ENCODE measurements at regions not wholly inside any gene's neighbourhood (a gene's known extent, or its start where the extent isn't known, plus 50 kb on each side); places are given as distances from the start of the nearest gene placed in this dataset.

DNA sequence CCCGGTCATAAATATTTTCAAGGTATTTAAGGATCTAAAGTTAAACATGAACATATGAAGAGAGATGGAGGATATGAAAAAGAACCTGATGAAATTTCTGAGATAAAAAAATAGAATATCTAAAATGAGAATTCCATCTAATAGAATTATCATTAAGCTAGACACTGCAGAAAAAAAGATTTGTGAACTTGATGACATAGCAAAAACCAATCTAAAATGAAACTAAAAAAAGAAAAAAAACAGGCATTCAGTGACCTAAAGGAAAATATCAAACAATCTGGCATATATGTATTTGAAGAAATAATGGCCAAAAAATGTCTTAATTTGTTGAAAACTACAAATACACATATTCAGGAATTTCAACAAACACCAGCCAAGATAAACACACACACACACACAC, 81.6 kb upstream of the ZC3H12C start:
- H3K9me2 ChIP-seq (ENCODE audit: insufficient read depth): peaks cover 9% of the 10 kb centered on the region; the same call in 1 of the 2 replicates
- no peaks in the 10 kb centered on the region for H4K20me1 ChIP-seq (replicated peaks; ENCODE audit: insufficient read depth)

DNA sequence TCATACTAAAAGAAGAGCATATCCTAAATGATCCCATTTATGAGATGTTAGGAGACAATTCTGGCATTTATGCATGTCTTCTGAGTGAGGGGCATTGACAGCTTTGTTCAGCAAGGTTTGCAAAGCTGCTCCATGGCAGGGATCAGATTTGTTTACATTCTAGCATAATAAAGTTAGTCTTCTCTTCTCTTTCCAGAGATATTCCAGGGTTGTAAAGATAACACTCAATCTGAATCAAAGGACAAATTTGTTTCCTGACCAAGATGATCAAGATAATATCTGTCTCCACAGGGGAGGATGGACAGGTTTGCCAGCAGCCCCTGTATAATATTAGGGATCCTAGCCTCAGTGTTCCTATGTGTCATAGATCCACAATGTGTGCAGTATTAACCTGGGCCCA, 77.5 kb upstream of the ZC3H12C start:
- Histone ChIP-seq H3K27ac (ENCODE audit: low read depth) (no peak overlapping the region), H2AFZ (no peak overlapping the region), H3F3A (replicated peaks; ENCODE audit: low read depth) (no peaks in the 10 kb centered on the region), H3K4me1 (ENCODE audit: insufficient read depth) (no peaks in the 10 kb centered on the region), H3K9me2 (ENCODE audit: insufficient read depth) (peaks cover 9% of the 10 kb centered on the region; the same call in 1 of the 2 replicates), H3K36me3 (ENCODE audit: insufficient read depth) (no peaks in the 10 kb centered on the region), H4K20me1 (replicated peaks; ENCODE audit: insufficient read depth) (no peaks in the 10 kb centered on the region), H3K4me3 (no peak overlapping the region), H3K27me3 (ENCODE audit: insufficient read depth) (no peaks in the 10 kb centered on the region), H3K79me2 (replicated peaks; ENCODE audit: insufficient read depth) (no peaks in the 10 kb centered on the region), H3K4me2 (no peak overlapping the region)
- ATAC-seq (no peak), DNase-seq (ENCODE audit: low spot score) (no peak)
- Mint-ChIP-seq H3K27ac (no peak overlapping the region), H3K4me1 (no peaks in the 10 kb centered on the region), H3K36me3 (ENCODE audit: low read depth) (no peaks in the 10 kb centered on the region; the same call in 1 of the 3 replicates), H3K27me3 (ENCODE audit: insufficient read depth, low read depth, poor library complexity) (no peaks in the 10 kb centered on the region), H3K9me3 (peaks cover 4% of the 10 kb centered on the region), H3K4me3 (no peak overlapping the region)
- TF ChIP-seq, protein P1, sequence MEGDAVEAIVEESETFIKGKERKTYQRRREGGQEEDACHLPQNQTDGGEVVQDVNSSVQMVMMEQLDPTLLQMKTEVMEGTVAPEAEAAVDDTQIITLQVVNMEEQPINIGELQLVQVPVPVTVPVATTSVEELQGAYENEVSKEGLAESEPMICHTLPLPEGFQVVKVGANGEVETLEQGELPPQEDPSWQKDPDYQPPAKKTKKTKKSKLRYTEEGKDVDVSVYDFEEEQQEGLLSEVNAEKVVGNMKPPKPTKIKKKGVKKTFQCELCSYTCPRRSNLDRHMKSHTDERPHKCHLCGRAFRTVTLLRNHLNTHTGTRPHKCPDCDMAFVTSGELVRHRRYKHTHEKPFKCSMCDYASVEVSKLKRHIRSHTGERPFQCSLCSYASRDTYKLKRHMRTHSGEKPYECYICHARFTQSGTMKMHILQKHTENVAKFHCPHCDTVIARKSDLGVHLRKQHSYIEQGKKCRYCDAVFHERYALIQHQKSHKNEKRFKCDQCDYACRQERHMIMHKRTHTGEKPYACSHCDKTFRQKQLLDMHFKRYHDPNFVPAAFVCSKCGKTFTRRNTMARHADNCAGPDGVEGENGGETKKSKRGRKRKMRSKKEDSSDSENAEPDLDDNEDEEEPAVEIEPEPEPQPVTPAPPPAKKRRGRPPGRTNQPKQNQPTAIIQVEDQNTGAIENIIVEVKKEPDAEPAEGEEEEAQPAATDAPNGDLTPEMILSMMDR (conservative IDR thresholded peaks at IDR 0.05; ENCODE audit: low read depth in 2 of 2): no peak
- TF ChIP-seq, protein P2, sequence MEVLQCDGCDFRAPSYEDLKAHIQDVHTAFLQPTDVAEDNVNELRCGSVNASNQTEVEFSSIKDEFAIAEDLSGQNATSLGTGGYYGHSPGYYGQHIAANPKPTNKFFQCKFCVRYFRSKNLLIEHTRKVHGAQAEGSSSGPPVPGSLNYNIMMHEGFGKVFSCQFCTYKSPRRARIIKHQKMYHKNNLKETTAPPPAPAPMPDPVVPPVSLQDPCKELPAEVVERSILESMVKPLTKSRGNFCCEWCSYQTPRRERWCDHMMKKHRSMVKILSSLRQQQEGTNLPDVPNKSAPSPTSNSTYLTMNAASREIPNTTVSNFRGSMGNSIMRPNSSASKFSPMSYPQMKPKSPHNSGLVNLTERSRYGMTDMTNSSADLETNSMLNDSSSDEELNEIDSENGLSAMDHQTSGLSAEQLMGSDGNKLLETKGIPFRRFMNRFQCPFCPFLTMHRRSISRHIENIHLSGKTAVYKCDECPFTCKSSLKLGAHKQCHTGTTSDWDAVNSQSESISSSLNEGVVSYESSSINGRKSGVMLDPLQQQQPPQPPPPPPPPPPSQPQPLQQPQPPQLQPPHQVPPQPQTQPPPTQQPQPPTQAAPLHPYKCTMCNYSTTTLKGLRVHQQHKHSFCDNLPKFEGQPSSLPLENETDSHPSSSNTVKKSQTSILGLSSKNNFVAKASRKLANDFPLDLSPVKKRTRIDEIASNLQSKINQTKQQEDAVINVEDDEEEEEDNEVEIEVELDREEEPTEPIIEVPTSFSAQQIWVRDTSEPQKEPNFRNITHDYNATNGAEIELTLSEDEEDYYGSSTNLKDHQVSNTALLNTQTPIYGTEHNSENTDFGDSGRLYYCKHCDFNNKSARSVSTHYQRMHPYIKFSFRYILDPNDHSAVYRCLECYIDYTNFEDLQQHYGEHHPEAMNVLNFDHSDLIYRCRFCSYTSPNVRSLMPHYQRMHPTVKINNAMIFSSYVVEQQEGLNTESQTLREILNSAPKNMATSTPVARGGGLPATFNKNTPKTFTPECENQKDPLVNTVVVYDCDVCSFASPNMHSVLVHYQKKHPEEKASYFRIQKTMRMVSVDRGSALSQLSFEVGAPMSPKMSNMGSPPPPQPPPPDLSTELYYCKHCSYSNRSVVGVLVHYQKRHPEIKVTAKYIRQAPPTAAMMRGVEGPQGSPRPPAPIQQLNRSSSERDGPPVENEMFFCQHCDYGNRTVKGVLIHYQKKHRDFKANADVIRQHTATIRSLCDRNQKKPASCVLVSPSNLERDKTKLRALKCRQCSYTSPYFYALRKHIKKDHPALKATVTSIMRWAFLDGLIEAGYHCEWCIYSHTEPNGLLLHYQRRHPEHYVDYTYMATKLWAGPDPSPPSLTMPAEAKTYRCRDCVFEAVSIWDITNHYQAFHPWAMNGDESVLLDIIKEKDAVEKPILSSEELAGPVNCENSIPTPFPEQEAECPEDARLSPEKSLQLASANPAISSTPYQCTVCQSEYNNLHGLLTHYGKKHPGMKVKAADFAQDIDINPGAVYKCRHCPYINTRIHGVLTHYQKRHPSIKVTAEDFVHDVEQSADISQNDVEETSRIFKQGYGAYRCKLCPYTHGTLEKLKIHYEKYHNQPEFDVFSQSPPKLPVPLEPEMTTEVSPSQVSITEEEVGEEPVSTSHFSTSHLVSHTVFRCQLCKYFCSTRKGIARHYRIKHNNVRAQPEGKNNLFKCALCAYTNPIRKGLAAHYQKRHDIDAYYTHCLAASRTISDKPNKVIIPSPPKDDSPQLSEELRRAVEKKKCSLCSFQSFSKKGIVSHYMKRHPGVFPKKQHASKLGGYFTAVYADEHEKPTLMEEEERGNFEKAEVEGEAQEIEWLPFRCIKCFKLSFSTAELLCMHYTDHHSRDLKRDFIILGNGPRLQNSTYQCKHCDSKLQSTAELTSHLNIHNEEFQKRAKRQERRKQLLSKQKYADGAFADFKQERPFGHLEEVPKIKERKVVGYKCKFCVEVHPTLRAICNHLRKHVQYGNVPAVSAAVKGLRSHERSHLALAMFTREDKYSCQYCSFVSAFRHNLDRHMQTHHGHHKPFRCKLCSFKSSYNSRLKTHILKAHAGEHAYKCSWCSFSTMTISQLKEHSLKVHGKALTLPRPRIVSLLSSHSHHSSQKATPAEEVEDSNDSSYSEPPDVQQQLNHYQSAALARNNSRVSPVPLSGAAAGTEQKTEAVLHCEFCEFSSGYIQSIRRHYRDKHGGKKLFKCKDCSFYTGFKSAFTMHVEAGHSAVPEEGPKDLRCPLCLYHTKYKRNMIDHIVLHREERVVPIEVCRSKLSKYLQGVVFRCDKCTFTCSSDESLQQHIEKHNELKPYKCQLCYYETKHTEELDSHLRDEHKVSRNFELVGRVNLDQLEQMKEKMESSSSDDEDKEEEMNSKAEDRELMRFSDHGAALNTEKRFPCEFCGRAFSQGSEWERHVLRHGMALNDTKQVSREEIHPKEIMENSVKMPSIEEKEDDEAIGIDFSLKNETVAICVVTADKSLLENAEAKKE (CRISPR knock-in tag; IDR thresholded peaks at IDR 0.05): no peak
- TF ChIP-seq, protein P3, sequence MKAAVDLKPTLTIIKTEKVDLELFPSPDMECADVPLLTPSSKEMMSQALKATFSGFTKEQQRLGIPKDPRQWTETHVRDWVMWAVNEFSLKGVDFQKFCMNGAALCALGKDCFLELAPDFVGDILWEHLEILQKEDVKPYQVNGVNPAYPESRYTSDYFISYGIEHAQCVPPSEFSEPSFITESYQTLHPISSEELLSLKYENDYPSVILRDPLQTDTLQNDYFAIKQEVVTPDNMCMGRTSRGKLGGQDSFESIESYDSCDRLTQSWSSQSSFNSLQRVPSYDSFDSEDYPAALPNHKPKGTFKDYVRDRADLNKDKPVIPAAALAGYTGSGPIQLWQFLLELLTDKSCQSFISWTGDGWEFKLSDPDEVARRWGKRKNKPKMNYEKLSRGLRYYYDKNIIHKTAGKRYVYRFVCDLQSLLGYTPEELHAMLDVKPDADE (IDR thresholded peaks at IDR 0.05): no peak
- TF ChIP-seq NANOG (IDR thresholded peaks at IDR 0.05; ENCODE audit: borderline replicate concordance) (no peak), JUNB (IDR thresholded peaks at IDR 0.05; ENCODE audit: unreplicated experiment) (no peak)

More for the DNA sequence above, 81.6 kb upstream of the ZC3H12C start:
- no peaks in the 10 kb centered on the region for H3K36me3 ChIP-seq (ENCODE audit: insufficient read depth)
- no peak overlapping the region for H2AFZ ChIP-seq
- Mint-ChIP-seq H3K27ac (no peak overlapping the region), H3K9me3 (peaks cover 9% of the 10 kb centered on the region), H3K36me3 (ENCODE audit: low read depth) (no peaks in the 10 kb centered on the region; the same call in 1 of the 3 replicates), H3K4me3 (no peak overlapping the region), H3K4me1 (no peaks in the 10 kb centered on the region), H3K27me3 (ENCODE audit: insufficient read depth, low read depth, poor library complexity) (no peaks in the 10 kb centered on the region)
- H3K79me2 ChIP-seq (replicated peaks; ENCODE audit: insufficient read depth): no peaks in the 10 kb centered on the region
- H3F3A ChIP-seq (replicated peaks; ENCODE audit: low read depth): no peaks in the 10 kb centered on the region
- DNase-seq (ENCODE audit: low spot score) (no peak), ATAC-seq (no peak)
- no peak overlapping the region for H3K4me2 ChIP-seq
- TF ChIP-seq STAT1 (IDR thresholded peaks at IDR 0.05; ENCODE audit: unreplicated experiment) (no peak), JUNB (IDR thresholded peaks at IDR 0.05; ENCODE audit: unreplicated experiment) (no peak), POLR2AphosphoS5 (IDR thresholded peaks at IDR 0.05; ENCODE audit: low read depth) (no peak)
- TF ChIP-seq, protein P3 (IDR thresholded peaks at IDR 0.05): no peak
- TF ChIP-seq, protein P1 (conservative IDR thresholded peaks at IDR 0.05; ENCODE audit: low read depth in 2 of 2): no peak
- no peaks in the 10 kb centered on the region for H3K27me3 ChIP-seq (ENCODE audit: insufficient read depth)
- H3K4me1 ChIP-seq (ENCODE audit: insufficient read depth): no peaks in the 10 kb centered on the region
- no peak overlapping the region for H3K4me3 ChIP-seq
- no peak overlapping the region for H3K27ac ChIP-seq (ENCODE audit: low read depth)
